ENCODE measurements at regions not wholly inside any gene's neighbourhood (a gene's known extent, or its start where the extent isn't known, plus 50 kb on each side); places are given as distances from the start of the nearest gene placed in this dataset.

GRCh38 chr3:14274999-14275961, 96.7 kb downstream of the LSM3 start:
- H3K18ac ChIP-seq (ENCODE audit: low read depth, low read length) = no peak overlapping the region
- H4K20me1 ChIP-seq (ENCODE audit: insufficient read depth, low read length) = no peaks in the 10 kb centered on the region
- no peak overlapping the region for H3K14ac ChIP-seq (replicated peaks; ENCODE audit: low read depth, low read length)
- no peak overlapping the region for H3K4me2 ChIP-seq (ENCODE audit: low read depth, low read length)
- no peak overlapping the region for H4K5ac ChIP-seq (ENCODE audit: low read depth, low read length)
- H3K9me1 ChIP-seq (ENCODE audit: insufficient read depth, low read length) = no peaks in the 10 kb centered on the region; the same call in 1 of the 2 replicates
- no peak overlapping the region for H3K4ac ChIP-seq (ENCODE audit: low read depth, low read length)
- whole genome bisulfite sequencing, 2 experiments (ENCODE audit: extremely low coverage in 2 of 2, insufficient read length in 1 of 2) = 100% methylated on average over 1 of the region's 8 CpGs; no CpG with 5 or more reads in 1 of the 2 experiments
- H4K91ac ChIP-seq (ENCODE audit: insufficient read depth, low read depth, low read length) = no peak overlapping the region
- dilution Hi-C loops (cut with HindIII; ENCODE audit: low sequenced_read_pairs, unreplicated experiment) = no loop called here
- H3K79me1 ChIP-seq (ENCODE audit: low read depth in 1 of 2, low read length in 2 of 2) = no peaks in the 10 kb centered on the region
- peak overlapping the region; percentile 24 for H2AFZ ChIP-seq (replicated peaks; ENCODE audit: low read length, poor library complexity)
- BruUV-seq (replicated peaks) = no TSS peak
- DNase-seq (no peak), ATAC-seq (ENCODE audit: low read depth) (no peak)
- H3K23ac ChIP-seq (ENCODE audit: low read depth, low read length) = no peak overlapping the region
- H4K8ac ChIP-seq (ENCODE audit: low read depth in 2 of 2, low read length in 2 of 2) = no peak overlapping the region
- peaks cover 3% of the 10 kb centered on the region for H3K27me3 ChIP-seq (ENCODE audit: control insufficient read depth, insufficient read depth, low read length)
- no peak overlapping the region for H2BK20ac ChIP-seq (ENCODE audit: low read depth, low read length)
- TF ChIP-seq CTCF (conservative IDR thresholded peaks at IDR 0.05; ENCODE audit: low read depth, low read length) (0 out of 2 replicates have a peak, but pooled peaks have one; percentile 27), ELK1 (IDR thresholded peaks at IDR 0.05; ENCODE audit: borderline replicate concordance, low read depth, low read length) (no peak), USF2 (IDR thresholded peaks at IDR 0.05; ENCODE audit: low read depth, low read length) (no peak), RAD21 (IDR thresholded peaks at IDR 0.05; ENCODE audit: low read length) (0 out of 2 replicates have a peak, but pooled peaks have one; percentile 28), MXI1 (IDR thresholded peaks at IDR 0.05; ENCODE audit: borderline replicate concordance, low read depth, low read length) (no peak), BHLHE40 (IDR thresholded peaks at IDR 0.05; ENCODE audit: low read depth, low read length) (no peak)
- in situ Hi-C loops (cut with MboI; ENCODE audit: low sequenced_read_pairs) = no loop called here
- ChIA-PET POLR2A (ENCODE audit: unreplicated experiment) (no interaction called here), CTCF (interaction anchor here (1.0 kb wide), 1 partner anchor 123 kb away, joined by 3 read pairs; no protein-coding TSS in a partner anchor)
- H2BK120ac ChIP-seq (ENCODE audit: low read depth, low read length) = no peak overlapping the region
- 0 out of 2 replicates have a peak overlapping the region, but pooled peaks have one; percentile 23 for H2AK5ac ChIP-seq (ENCODE audit: low read depth, low read length)
- no peak overlapping the region for H3K27ac ChIP-seq (ENCODE audit: insufficient read depth, low read length)
- no peak overlapping the region for H3K4me3 ChIP-seq (ENCODE audit: insufficient read depth, low read depth, low read length)
- H3K9me3 ChIP-seq (ENCODE audit: control insufficient read depth, insufficient read depth, low read length) = no peaks in the 10 kb centered on the region
- no peak overlapping the region; the same call in 2 of the 3 replicates for H2BK15ac ChIP-seq (ENCODE audit: low read depth, low read length)
- peak overlapping the region; percentile 19 for H2AK9ac ChIP-seq (replicated peaks; ENCODE audit: low read depth, low read length, poor library complexity)
- intact Hi-C loops (cut with micrococcal nuclease) = no loop called here
- no peak overlapping the region for H3K9ac ChIP-seq (ENCODE audit: low read depth, low read length)
- H2BK5ac ChIP-seq (ENCODE audit: low read depth, low read length, poor library complexity, severe bottlenecking) = no peak overlapping the region
- no peaks in the 10 kb centered on the region for H3K36me3 ChIP-seq (ENCODE audit: control insufficient read depth, insufficient read depth, low read length)
- no peaks in the 10 kb centered on the region; the same call in 1 of the 2 replicates for H3K4me1 ChIP-seq (ENCODE audit: control insufficient read depth, insufficient read depth, low read length)
- H3K56ac ChIP-seq (ENCODE audit: extremely low read depth, insufficient read depth, low read length) = no peak overlapping the region
